ENCODE measurements at regions not wholly inside any gene's neighbourhood (a gene's known extent, or its start where the extent isn't known, plus 50 kb on each side); places are given as distances from the start of the nearest gene placed in this dataset.

DNA sequence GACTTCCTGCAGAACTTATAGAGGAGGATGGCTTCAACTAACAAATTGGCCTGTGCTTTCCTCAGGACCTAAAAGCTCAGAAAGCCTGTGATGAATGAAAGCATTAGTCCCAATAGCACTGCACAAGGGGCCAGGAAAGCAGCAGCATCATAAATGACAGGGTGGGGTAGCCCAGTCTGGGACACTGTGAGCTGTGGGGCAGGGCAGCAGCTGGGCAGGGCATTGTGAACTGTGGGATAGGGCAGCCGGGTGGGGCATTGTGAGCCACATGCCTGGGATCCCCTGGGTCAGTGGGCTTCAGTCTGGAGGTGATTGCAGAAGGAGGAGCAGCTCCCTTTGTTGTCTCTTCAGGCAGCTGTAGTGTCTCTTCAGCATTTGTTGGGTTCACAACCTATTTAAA lies 1276.8 kb downstream of the UQCRFS1 start:
- no TSS peak for BruUV-seq (replicated peaks)
- H3K4me1 Mint-ChIP-seq (ENCODE audit: insufficient read depth, unreplicated experiment), result no peaks in the 10 kb centered on the region
- ChIA-PET POLR2A (no interaction called here), CTCF (no interaction called here)
- no peaks in the 10 kb centered on the region for H3K36me3 Mint-ChIP-seq (ENCODE audit: insufficient read depth, unreplicated experiment)
- TF ChIP-seq, protein P1, sequence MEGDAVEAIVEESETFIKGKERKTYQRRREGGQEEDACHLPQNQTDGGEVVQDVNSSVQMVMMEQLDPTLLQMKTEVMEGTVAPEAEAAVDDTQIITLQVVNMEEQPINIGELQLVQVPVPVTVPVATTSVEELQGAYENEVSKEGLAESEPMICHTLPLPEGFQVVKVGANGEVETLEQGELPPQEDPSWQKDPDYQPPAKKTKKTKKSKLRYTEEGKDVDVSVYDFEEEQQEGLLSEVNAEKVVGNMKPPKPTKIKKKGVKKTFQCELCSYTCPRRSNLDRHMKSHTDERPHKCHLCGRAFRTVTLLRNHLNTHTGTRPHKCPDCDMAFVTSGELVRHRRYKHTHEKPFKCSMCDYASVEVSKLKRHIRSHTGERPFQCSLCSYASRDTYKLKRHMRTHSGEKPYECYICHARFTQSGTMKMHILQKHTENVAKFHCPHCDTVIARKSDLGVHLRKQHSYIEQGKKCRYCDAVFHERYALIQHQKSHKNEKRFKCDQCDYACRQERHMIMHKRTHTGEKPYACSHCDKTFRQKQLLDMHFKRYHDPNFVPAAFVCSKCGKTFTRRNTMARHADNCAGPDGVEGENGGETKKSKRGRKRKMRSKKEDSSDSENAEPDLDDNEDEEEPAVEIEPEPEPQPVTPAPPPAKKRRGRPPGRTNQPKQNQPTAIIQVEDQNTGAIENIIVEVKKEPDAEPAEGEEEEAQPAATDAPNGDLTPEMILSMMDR (IDR thresholded peaks at IDR 0.05; ENCODE audit: unreplicated experiment), result no peak
- intact Hi-C loops (cut with micrococcal nuclease), result no loop called here
- H3K4me3 Mint-ChIP-seq (ENCODE audit: unreplicated experiment), result no peak overlapping the region
- peaks cover 48% of the 10 kb centered on the region for H3K9me3 Mint-ChIP-seq (ENCODE audit: unreplicated experiment)
- no peak for DNase-seq (ENCODE audit: unreplicated experiment)
- H3K27me3 Mint-ChIP-seq (ENCODE audit: insufficient read depth, unreplicated experiment), result no peaks in the 10 kb centered on the region
- no peak overlapping the region for H3K27ac Mint-ChIP-seq (ENCODE audit: low read depth, unreplicated experiment)

DNA sequence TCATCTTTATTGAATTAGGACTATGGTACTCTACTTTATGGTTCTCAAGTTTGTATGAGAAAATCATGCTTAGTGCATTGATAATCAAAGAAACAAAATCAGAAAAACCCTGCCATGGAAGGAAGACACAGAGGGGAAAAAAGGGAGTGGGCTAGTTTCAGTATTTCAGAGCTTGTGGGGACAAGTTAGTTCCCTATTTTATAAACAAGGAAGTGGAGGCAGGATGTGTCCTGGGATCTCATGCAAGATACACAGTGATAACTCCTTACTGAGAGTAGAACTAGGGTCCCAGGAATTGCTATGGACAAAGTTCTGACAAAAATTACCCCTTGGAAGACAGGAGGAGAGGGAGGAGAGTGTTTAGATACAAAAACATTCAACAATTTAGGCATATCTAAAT lies 1277.3 kb downstream of the UQCRFS1 start:
- H3K27me3 Mint-ChIP-seq (ENCODE audit: insufficient read depth, unreplicated experiment), result no peaks in the 10 kb centered on the region
- BruUV-seq (replicated peaks), result no TSS peak

DNA sequence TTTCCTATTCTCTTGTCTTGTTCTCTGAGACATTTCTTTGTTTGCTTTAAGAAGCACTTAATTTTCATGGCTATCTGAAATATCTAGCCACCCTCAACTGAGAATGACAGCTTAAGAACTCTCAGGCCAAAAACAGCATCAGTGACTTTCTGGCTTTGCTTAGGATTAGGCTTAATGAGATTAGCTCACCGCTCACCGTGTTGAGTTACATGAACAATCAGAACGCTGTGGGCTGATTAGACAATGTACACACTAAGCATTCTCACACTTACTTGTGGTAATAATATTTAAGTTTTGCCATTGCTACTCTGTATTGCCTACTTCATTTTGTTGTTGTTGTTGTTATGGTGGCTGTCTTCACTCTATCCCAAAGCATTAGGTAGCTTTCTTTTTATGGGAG lies 1283.6 kb downstream of the UQCRFS1 start:
- intact Hi-C loops (cut with micrococcal nuclease), result no loop called here
- no peak for DNase-seq (ENCODE audit: unreplicated experiment)
- Mint-ChIP-seq H3K27ac (ENCODE audit: low read depth, unreplicated experiment) (no peak overlapping the region), H3K36me3 (ENCODE audit: insufficient read depth, unreplicated experiment) (no peaks in the 10 kb centered on the region), H3K27me3 (ENCODE audit: insufficient read depth, unreplicated experiment) (no peaks in the 10 kb centered on the region), H3K4me3 (ENCODE audit: unreplicated experiment) (no peak overlapping the region), H3K4me1 (ENCODE audit: insufficient read depth, unreplicated experiment) (no peaks in the 10 kb centered on the region), H3K9me3 (ENCODE audit: unreplicated experiment) (peaks cover 38% of the 10 kb centered on the region)
- TF ChIP-seq, protein P1 (IDR thresholded peaks at IDR 0.05; ENCODE audit: unreplicated experiment), result no peak
- ChIA-PET POLR2A (no interaction called here), CTCF (no interaction called here)
- BruUV-seq (replicated peaks), result no TSS peak

More for the DNA sequence above, 1277.3 kb downstream of the UQCRFS1 start:
- Mint-ChIP-seq H3K4me3 (ENCODE audit: unreplicated experiment) (no peak overlapping the region), H3K4me1 (ENCODE audit: insufficient read depth, unreplicated experiment) (no peaks in the 10 kb centered on the region), H3K36me3 (ENCODE audit: insufficient read depth, unreplicated experiment) (no peaks in the 10 kb centered on the region), H3K27ac (ENCODE audit: low read depth, unreplicated experiment) (no peak overlapping the region), H3K9me3 (ENCODE audit: unreplicated experiment) (peaks cover 52% of the 10 kb centered on the region)
- no peak for DNase-seq (ENCODE audit: unreplicated experiment)
- CTCF ChIA-PET, result no interaction called here
- TF ChIP-seq, protein P1 (IDR thresholded peaks at IDR 0.05; ENCODE audit: unreplicated experiment), result no peak
- POLR2A ChIA-PET, result interaction anchor here (0.6 kb wide), 1 partner anchor 550 kb away, joined by 4 read pairs; no protein-coding TSS in a partner anchor
- intact Hi-C loops (cut with micrococcal nuclease), result no loop called here

DNA sequence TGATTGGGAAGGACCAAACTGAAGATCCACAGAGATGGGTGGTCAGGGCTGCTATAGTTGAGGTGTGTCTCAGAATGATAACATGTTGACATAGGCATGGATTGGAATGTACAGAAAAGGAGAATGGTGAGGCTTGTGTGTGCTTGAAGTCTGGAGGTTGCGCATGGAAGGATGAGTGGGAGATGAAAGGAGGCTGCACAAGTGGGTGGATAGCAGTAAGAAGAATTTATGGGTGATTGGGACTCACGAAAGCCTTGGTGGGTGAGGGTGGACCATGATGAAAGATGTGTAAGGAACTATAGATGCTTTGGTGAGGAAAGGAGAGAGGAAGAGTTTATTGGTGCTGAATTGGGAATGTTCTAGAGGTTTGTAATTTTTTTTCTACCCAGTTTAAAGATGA lies 1287.7 kb downstream of the UQCRFS1 start:
- Mint-ChIP-seq H3K4me3 (ENCODE audit: unreplicated experiment) (no peak overlapping the region), H3K9me3 (ENCODE audit: unreplicated experiment) (peaks cover 35% of the 10 kb centered on the region), H3K4me1 (ENCODE audit: insufficient read depth, unreplicated experiment) (no peaks in the 10 kb centered on the region), H3K36me3 (ENCODE audit: insufficient read depth, unreplicated experiment) (peaks cover 6% of the 10 kb centered on the region), H3K27me3 (ENCODE audit: insufficient read depth, unreplicated experiment) (no peaks in the 10 kb centered on the region), H3K27ac (ENCODE audit: low read depth, unreplicated experiment) (no peak overlapping the region)
- intact Hi-C loops (cut with micrococcal nuclease), result no loop called here
- ChIA-PET CTCF (no interaction called here), POLR2A (no interaction called here)
- BruUV-seq (replicated peaks), result no TSS peak
- TF ChIP-seq, protein P1 (IDR thresholded peaks at IDR 0.05; ENCODE audit: unreplicated experiment), result no peak
- DNase-seq (ENCODE audit: unreplicated experiment), result no peak
